Fibroblast of the aortic adventitia (primary cell): ENCODE measurements at regions not wholly inside any gene's neighbourhood (a gene's known extent, or its start where the extent isn't known, plus 50 kb on each side); places are given as distances from the start of the nearest gene placed in this dataset.
"Not testable (repeated sequence)": the region's sequence is repeated elsewhere in the genome, so short reads cannot be mapped to it uniquely, and the experiment has no call there.

ENCODE experiments used
- DNase-seq: peaks from one replicate; pipeline ENCODE4 v3.0.0-alpha.2; 2010; ENCODE audit warnings: low read depth
- H3K4me3 ChIP-seq: 2 replicates; pipeline ENCODE4 v1.5.1; 2011; ENCODE audit warnings: low read depth, mild to moderate bottlenecking, control low read depth, low read length, moderate library complexity
- CTCF ChIP-seq: IDR thresholded peaks from 2 replicates; pipeline ENCODE4 v1.5.1; 2011; ENCODE audit warnings: mild to moderate bottlenecking, low read length, control low read depth, inconsistent platforms; ENCODE audit not compliant: insufficient read depth

- no peak for DNase-seq
- no peak overlapping the region for H3K4me3 ChIP-seq
- no peak for TF ChIP-seq CTCF
Observed at GRCh38 chr12:96112733-96113132, 77.3 kb upstream of the LTA4H start.

GRCh38 chr12:96117460-96117859, 76.7 kb upstream of the ELK3 start:
- no peak for DNase-seq
- no peak for TF ChIP-seq CTCF
- H3K4me3 ChIP-seq = no peak overlapping the region

GRCh38 chr12:96120359-96121100, 73.6 kb upstream of the ELK3 start:
- H3K4me3 ChIP-seq = no peak overlapping the region
- no peak for TF ChIP-seq CTCF
- DNase-seq = no peak

DNA sequence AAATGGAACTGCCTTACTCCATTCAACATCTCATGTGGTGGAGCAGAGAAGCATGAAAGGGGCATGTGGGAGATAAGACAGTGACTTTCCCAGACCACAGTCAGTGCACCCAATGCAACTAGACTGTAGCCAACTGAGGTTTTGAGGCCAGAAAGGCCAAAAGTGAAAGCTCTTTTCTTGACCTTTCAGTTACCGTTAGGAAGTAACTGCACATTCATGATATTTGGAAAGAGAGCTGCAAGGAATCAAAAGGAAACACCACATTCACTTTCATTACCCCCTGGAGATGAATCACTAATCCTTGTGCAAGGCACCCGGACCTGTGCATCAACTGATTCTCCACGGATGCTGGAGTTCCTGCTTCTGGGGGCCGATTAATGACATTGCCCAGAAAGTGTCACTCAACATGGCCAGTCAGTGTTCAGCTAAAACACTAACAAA, 72.9 kb upstream of the ELK3 start:
- no peak overlapping the region for H3K4me3 ChIP-seq
- TF ChIP-seq CTCF = no peak
- peak; percentile 38 for DNase-seq

GRCh38 chr12:96128292-96128691, 65.9 kb upstream of the ELK3 start:
- DNase-seq, H3K4me3 ChIP-seq: not testable (repeated sequence)

DNA sequence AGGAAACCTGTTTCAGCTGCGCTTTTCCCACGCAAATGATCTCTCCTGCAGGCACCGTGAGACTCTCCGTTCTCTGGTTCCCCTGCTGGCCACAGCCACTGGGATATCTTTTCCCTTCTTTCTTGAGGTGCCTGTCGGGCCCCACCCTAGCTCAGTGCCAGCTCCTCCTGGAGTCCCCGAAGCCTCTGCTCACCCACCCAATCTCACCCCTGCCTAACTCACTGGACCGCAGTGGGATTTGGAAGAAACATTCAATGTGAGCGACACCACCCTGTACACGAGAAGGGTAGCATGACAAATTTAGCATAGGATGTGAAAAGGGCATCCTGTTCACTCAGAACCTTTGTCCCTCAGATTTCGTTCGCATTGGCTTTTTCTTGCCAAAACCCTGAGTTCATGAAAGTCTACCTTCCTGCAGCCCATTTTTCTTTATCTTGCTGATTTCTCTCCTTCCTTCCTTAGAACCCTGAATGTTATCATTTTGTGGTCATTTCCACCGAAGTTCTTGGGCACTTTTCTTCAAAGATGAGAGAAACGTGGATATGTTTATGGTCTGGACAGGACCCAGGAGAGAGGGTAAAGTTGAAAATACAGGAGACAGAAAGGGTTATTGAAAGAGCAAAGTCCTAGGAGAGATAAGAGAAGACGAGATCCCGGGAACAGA, 63.6 kb upstream of the ELK3 start:
- no peak for DNase-seq
- no peak for TF ChIP-seq CTCF
- no peak overlapping the region for H3K4me3 ChIP-seq

GRCh38 chr12:96131230-96131788, 62.9 kb upstream of the ELK3 start:
- H3K4me3 ChIP-seq = no peak overlapping the region
- no peak for DNase-seq
- TF ChIP-seq CTCF = no peak
